ENCODE measurements at regions not wholly inside any gene's neighbourhood (a gene's known extent, or its start where the extent isn't known, plus 50 kb on each side); places are given as distances from the start of the nearest gene placed in this dataset.
A peak's percentile ranks its signal among the peaks of the same experiment; 100 is the strongest.

GRCh38 chr5:176724472-176724871 is 77.2 kb downstream of the TSPAN17 start:
- no peaks in the 10 kb centered on the region for H3K4me1 ChIP-seq
- no peaks in the 10 kb centered on the region for H3K9me3 ChIP-seq
- ATAC-seq (no peak), DNase-seq (no peak)
- H3K36me3 ChIP-seq: no peaks in the 10 kb centered on the region
- H3K27me3 ChIP-seq: no peaks in the 10 kb centered on the region
- WGBS (ENCODE audit: insufficient coverage, low coverage, low lambda C conversion rate, missing lambda C conversion rate): 62% methylated on average over 8 of the region's 8 CpGs
- H3K27ac ChIP-seq: no peak overlapping the region
- TF ChIP-seq POLR2A (IDR thresholded peaks at IDR 0.05) (no peak), CTCF (IDR thresholded peaks at IDR 0.05) (no peak)
- no peak overlapping the region for H3K4me3 ChIP-seq
- intact Hi-C loops (cut with DNase I): no loop called here

DNA sequence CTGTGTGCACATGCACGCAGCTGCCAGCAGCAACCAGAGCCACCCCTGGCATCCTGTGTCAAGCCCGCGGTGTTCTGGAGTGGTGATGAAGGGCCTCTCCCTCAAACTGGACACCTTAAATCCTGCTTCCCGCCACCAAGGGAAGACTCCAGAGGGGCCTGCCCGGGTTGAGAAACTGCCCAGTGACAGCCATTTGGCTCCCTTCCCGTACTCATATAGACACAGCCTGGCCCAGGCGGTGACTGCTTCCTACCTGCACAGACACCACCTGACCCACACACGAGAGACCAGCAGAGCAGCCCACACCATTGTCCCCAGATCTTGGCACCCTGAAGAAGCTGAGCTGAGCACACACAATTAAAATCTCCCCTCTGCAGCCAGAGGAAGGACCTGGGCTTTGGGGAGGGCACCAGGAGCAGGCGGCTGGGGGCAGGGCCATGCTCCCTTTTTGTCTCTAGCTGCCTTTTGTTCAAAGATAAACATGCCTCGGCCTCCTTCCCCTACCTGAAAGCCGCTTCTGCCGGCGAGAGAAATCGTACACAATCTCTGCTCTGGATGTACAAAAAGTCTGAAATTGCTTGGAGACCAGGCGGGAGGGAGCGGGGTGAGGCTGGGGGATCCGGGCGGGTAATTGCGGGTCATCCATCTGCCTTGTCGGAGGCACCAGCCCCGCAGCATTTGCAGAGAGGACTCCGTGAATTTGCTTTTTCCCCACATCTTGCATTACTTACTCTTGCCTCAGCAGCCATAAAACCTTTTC is 78.4 kb downstream of the TSPAN17 start:
- Histone ChIP-seq H3K36me3 (no peaks in the 10 kb centered on the region), H3K9me3 (no peaks in the 10 kb centered on the region), H3K27ac (no peak overlapping the region), H3K4me1 (no peaks in the 10 kb centered on the region), H3K4me3 (no peak overlapping the region), H3K27me3 (no peaks in the 10 kb centered on the region)
- 31% methylated on average over 15 of the region's 22 CpGs for WGBS (ENCODE audit: insufficient coverage, low coverage, low lambda C conversion rate, missing lambda C conversion rate)
- no peak for DNase-seq
- intact Hi-C loops (cut with DNase I): no loop called here
- no peak for ATAC-seq
- no peak for TF ChIP-seq POLR2A (IDR thresholded peaks at IDR 0.05)
- no peak for TF ChIP-seq CTCF (IDR thresholded peaks at IDR 0.05)

DNA sequence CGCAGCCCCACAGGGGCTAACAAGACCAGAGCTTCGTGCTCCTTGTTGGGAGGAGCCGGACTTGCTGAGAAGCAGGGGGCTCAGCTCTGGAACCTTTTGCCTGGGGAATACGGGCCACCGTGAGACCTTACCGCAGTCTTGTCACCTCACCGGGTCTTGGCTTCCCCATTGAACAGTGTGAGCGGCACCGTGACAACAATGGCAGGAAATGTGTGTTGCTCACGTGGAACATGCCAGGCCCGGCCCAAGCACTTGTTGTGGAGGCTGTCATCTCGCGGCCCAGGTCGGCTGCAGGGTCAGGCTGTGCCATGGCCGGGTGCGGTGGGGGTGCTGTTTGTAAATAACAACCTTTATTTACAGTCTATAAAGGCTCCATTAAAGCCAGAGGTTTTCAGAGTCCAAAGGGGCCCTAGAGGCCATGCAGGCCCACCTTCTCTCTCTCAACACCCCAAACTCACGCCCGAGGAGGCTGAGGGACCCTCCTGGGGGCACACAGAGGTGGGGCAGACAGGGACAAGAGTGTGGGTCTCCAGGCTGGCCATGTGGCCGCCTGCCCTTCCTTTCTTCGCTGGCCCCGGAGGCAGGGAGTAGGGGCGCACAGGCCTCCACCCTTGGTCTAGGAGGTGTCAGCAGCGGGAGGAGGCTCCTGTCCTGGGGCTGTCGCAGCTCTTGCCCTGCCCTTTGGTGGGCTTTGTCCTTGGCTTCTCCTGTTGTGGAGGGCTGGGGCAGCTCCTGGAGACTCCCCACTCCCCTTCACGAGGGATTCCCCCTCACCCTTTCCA is 79.7 kb downstream of the TSPAN17 start:
- Histone ChIP-seq H3K27ac (no peak overlapping the region), H3K9me3 (no peaks in the 10 kb centered on the region), H3K36me3 (no peaks in the 10 kb centered on the region), H3K27me3 (no peaks in the 10 kb centered on the region), H3K4me3 (no peak overlapping the region), H3K4me1 (no peaks in the 10 kb centered on the region)
- TF ChIP-seq CTCF (IDR thresholded peaks at IDR 0.05): no peak
- TF ChIP-seq POLR2A (IDR thresholded peaks at IDR 0.05): no peak
- ATAC-seq (peak in 1 of 4 donors; percentile 42), DNase-seq (no peak)
- intact Hi-C loops (cut with DNase I): no loop called here
- WGBS (ENCODE audit: insufficient coverage, low coverage, low lambda C conversion rate, missing lambda C conversion rate): 67% methylated on average over 5 of the region's 25 CpGs

- WGBS (ENCODE audit: insufficient coverage, low coverage, low lambda C conversion rate, missing lambda C conversion rate): 20% methylated on average over 1 of the region's 12 CpGs
These were observed 80.2 kb downstream of the TSPAN17 start for GRCh38 chr5:176727528-176727900.

More at GRCh38 chr5:176727528-176727900, 80.2 kb downstream of the TSPAN17 start:
- Histone ChIP-seq H3K4me1 (no peaks in the 10 kb centered on the region), H3K9me3 (no peaks in the 10 kb centered on the region), H3K27ac (no peak overlapping the region), H3K36me3 (no peaks in the 10 kb centered on the region), H3K4me3 (no peak overlapping the region), H3K27me3 (no peaks in the 10 kb centered on the region)
- DNase-seq (no peak), ATAC-seq (no peak)
- TF ChIP-seq POLR2A (IDR thresholded peaks at IDR 0.05) (no peak), CTCF (IDR thresholded peaks at IDR 0.05) (no peak)
- intact Hi-C loops (cut with DNase I): no loop called here

All from right lobe of liver (tissue), 6 donors.